ENCODE measurements at regions not wholly inside any gene's neighbourhood (a gene's known extent, or its start where the extent isn't known, plus 50 kb on each side); places are given as distances from the start of the nearest gene placed in this dataset.

- TF ChIP-seq, protein P1, sequence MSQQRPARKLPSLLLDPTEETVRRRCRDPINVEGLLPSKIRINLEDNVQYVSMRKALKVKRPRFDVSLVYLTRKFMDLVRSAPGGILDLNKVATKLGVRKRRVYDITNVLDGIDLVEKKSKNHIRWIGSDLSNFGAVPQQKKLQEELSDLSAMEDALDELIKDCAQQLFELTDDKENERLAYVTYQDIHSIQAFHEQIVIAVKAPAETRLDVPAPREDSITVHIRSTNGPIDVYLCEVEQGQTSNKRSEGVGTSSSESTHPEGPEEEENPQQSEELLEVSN (IDR thresholded peaks at IDR 0.05): no peak
- no peak for TF ChIP-seq GTF2F1 (IDR thresholded peaks at IDR 0.05; ENCODE audit: borderline replicate concordance, low read depth, low read length)
These were observed 160.1 kb downstream of the CASP12 start (continued) for GRCh38 chr11:104738208-104738607.

All from H1 (cell line).